ENCODE measurements at regions not wholly inside any gene's neighbourhood (a gene's known extent, or its start where the extent isn't known, plus 50 kb on each side); places are given as distances from the start of the nearest gene placed in this dataset.
A peak's percentile ranks its signal among the peaks of the same experiment; 100 is the strongest.
"Not testable (repeated sequence)": the region's sequence is repeated elsewhere in the genome, so short reads cannot be mapped to it uniquely, and the experiment has no call there.

DNA sequence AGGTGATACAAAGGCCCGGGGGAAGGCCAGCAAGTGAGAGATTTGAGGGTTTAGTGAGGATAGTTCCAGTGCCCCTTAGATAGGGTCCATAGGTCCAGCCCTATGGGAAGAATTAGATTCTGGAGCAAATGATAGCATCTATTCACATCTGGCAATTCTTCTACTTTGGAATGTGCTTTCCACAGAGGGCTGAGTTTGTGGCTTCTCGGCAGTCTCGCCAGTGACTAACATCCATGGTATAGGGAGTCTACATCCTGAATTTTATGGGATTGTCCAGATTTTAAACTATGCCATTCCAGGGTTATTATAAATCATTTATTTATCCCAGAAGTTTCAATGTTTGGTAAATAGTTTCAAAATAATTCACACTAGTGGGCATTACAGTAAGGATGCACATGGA lies 207.3 kb upstream of the ADO start:
- no peak for DNase-seq

DNA sequence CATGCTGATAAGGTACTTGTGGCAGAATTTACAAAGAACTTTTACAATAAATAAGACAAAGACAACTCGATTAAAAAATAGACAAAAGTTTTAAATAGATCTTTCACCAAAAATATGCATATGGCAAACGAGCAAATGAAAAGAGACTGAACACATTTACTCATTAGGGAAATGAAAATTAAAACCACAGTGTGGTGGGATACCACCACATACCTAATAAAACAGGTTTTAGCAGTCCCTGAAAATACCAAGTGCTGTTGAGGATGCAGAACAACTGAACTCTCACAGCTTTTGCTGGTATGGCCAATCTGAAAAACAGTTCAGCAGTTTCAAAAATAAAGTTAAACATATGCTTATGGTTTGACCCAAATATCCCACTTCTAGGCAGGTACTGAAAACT lies 205.4 kb upstream of the ADO start:
- DNase-seq: no peak

DNA sequence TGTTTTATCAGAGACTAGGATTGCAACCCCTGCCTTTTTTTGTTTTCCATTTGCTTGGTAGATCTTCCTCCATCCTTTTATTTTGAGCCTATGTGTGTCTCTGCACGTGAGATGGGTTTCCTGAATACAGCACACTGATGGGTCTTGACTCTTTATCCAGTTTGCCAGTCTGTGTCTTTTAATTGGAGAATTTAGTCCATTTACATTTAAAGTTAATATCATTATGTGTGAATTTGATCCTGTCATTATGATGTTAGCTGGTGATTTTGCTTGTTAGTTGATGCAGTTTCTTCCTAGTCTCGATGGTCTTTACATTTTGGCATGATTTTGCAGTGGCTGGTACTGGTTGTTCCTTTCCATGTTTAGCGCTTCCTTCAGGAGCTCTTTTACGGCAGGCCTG lies 198.0 kb upstream of the ADO start:
- not testable (repeated sequence) for DNase-seq

DNA sequence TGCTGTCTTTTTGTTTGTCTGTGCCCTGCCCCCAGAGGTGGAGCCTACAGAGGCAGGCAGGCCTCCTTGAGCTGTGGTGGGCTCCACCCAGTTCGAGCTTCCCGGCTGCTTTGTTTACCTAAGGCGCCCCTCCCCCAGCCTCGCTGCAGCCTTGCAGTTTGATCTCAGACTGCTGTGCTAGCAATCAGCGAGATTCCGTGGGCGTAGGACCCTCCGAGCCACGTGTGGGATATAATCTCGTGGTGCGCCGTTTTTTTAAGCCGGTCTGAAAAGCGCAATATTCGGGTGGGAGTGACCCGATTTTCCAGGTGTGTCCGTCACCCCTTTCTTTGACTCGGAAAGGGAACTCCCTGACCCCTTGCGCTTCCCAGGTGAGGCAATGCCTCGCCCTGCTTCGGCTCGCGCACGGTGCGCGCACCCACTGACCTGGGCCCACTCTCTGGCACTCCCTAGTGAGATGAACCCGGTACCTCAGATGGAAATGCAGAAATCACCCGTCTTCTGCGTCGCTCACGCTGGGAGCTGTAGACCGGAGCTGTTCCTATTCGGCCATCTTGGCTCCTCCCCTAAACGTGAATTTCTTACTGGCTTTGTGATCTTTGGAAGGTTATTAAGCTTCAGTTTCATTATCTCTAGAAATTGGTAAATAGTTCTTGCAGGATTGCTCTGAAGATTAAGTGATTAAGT lies 196.2 kb upstream of the ADO start:
- DNase-seq: not testable (repeated sequence)

DNA sequence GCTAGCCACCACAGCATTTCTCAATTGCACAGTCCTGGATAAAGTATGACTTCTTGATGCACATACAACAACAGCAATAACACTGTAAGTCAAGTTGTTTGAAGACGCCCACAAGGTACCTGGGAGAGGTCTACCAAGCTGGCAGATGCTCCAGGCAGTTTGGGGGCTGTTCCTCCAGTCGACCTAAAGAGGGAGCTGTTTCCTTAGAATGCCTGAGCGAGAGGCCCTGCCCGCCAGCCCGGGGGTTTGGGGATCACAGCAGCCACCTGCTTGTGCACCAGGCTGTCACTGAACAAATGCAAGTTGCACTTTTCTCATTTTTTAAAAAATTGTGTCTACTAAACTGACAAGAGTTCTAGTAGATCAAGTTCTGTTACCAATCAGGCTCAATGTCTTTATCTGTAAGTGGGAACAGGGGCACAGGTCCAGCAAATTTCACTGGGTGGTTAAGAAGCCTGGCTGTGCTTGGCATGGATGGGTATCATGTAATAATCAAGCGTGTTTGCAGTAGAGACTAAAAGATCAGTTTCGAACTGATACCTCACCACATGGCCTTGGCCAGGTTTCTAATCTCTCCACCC lies 193.8 kb upstream of the ADO start:
- DNase-seq: peak; percentile 62

DNA sequence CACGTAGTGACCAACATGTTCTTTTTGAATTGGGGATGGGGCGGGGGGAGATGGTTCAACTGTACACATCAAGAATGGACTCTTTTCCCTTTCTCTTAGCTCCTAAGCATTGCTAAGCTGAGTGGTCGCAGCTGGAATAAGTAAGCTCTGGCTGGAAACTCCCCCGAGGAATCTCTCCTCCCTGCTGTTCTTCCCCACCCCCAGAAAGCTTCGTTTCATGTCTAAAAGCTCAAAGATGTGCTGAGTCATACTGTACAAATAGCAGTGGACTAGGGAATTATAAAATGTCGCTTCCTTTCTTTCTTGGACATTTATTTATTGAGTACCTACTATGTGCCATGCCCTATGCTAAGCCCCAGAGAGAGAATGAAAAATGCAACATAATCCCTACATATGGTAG lies 191.1 kb upstream of the ADO start:
- peak; percentile 71 for DNase-seq

DNA sequence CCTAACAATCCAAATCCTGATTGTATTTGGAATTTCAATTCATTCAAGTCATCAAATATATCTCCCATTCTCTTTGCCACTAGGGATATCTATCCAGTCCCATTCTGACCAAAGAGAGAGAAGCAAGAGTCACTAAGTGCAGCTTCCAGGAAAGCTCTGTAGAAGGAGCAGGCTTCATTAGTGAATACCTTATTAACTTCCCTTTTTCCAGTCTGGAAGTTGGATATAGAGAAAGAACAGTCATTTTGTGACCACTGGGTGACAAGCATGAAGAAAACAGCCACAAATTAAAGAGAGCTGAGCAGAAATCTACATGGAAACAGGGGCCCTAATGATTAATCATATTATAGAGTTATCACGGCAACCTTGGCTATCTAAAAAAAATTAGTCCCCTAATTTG lies 190.7 kb upstream of the ADO start:
- no peak for DNase-seq

DNA sequence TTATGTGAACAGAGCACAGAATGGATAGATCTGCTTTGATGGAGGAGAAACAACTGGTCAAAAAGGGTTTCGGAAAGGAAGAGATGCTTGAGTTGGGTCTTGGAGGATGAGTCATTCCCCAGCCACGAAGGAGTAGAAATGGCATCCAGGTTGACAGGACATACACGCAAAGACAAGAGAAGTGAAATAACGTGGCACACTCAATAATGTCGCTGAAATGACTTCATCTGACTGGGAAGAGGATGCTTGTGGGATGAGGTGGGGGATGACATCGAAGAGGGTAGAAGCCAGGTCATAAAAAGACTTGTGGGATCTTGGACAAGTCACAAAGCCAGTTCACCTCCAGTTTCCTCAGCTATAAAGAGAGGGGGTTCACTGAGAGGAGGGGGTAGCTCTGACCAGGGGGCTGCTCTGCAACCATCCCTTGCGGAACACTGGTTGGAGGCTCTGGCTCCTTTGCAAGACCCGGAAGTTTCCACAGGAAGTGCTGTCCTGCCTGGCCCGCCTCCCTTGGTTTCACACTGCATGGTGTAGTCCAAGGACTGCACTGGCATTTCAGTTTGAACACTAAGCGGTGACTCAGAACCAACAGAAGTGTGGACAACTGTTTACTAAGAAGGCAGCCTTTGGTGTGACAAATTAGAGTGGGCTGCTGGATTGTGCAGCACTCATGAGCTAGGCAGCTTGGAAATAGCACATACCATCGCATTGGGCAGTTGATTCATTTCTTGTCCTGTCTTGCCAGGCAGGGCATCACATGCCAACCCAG lies 189.9 kb upstream of the ADO start:
- DNase-seq: peak; percentile 95

DNA sequence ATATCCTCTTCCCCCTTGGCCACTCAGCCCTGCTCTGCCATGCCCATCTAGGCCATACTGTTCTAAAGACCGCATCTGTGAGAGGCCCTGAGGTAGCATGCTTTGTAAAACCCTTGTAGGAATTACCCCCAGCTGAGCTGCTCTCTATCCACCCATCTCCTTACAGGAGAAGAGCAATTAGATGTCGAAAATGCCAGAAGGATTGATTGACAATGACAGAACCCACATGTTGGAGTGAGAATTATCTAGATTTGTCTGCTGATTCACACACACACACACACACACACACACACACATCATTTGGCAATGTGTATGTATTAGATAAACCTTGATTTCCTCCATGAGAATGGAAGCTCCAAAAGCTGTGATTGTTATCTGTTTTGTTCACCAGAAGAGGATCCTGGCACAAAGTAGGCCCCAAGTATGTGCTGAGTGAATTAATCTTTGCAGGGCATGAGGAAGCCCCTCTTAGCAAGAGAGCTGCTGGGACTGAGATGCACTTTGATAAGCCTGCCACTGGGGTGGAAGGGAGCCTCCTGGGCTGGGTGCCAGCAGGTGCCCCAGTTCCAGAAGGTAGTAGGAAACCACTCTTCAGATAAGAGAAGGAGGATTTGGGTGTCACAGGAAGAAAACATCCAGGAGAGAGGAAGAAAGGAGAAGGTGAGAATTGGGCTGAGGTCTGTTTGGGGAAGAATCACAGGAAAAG lies 187.5 kb upstream of the ADO start:
- DNase-seq: no peak

DNA sequence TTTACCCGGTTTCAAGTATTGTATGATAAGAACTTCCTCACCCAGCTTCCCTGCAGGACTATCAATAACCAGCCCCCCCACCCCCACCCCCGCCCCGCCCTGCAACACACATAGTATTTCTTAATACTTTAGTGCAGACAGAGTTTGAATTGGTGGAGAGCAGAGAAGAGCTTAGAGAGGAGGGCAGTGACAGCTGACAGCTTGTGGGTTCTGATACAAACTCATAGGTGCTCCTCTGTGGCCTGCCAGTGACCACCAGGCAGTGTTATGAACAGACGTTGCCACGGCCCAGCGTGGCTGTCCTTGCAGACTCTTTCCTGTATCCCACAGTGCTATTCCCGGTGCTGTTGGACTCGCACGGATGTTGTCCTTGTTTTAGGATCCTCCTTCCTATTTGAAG lies 186.9 kb upstream of the ADO start:
- DNase-seq: no peak

DNA sequence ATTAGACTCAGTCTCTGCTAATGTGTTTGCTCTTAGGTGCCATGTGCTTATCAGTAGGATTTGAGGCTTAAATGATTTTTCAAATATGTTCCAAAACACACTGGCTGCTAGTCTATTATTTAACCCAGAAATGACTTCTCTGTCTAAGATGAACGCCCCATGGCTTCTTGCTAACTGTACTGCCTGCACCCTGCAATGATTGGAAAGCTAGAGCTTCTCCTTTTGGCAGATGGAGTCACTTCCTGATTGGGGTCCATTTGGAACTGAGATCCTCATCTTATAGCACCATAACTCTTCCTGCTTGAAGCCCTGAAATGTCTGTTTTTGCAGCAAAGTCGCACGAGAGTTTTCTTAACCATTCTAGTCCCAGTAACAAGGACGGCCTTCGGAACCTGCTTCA lies 186.5 kb upstream of the ADO start:
- DNase-seq: peak; percentile 78

DNA sequence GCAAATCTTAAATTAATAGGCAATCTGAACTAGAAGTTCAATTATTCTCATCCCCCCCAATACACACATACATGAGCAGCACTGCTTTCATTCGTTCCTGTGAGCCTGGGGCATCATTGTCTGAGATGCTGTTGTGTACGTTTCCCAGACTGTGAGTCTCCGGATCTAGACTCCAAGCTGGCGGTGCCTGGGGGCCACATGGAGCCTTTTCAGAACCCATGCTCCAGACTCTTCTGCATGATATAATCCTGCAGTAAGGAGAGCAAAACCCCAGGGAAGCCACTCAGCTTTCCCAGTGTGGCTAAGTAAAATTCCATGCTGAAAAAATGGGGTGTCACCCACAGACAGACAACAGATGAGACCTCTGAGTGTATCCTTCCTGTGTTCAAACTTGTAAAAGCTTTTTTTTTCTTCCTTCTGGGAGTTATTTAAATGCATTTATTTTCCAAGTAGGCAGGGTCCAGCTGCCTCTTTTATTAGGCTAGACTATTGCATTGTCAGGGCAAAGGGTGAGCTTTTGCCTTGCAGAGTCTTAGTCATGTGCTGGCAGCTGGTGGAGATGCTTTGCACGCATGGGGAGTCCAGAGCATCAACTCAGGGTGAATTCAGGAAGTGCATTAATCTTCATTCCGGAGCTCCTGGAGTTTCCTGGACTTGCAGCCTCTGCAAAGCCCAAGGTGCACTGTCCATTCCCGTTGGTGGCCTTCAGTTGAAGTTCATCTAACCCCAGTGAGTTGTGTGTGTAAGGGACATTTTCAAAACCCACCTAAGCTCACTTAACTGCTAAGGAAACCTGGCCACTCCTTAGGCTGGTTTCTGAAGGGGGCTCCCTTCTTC lies 185.7 kb upstream of the ADO start:
- peak; percentile 89 for DNase-seq

DNA sequence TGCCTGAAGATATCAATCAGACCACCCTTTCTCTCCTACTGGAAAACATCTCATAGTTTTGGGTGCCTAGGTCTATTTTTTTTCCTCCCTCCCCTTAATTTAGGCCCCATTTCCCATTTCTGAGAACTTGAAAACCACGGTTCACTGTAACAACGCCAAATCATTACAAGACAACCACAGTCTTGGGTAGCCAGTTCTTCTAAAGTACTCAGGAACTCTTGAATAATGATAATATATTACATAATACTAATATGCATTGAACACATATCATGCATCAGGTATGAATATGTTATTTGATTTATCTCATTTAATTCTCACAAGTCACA lies 185.1 kb upstream of the ADO start:
- peak; percentile 69 for DNase-seq

DNA sequence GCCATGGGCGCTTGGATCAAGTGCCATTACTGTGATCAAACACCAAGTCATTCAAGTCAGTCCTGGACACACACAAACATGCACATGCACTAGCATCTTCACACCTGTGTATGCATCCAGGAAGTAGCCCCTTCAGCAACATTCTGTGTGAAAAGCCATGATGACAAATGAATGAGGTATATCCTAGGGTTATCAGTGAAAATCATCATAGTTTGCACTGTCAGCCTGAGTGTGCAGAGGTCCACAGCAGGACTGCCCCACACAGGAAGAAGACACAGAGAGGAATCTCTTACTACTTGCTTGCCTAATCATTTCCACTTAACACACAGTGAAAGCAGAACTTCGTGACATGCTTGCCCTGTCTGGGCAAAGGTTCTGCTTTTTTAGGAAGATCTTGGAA lies 184.0 kb upstream of the ADO start:
- DNase-seq: peak; percentile 94

DNA sequence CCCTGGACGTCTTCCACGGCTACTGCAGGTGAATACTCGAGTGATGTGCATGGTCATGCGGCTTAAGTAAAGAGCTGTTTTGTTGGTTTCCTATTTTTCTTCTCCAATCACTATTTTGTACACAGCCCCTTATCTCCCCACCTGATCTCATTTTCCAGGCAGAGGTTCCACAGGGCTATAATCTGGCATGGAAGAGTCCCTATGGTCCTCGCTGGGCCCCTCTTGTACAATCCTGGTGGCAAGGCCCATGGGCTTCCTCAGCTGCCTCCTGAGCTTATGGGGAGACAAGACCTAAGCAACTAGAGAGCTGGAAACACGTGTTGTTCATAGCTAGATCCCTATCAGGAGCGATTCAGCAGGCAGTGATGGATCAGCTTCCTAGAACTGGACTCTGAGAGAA lies 181.3 kb upstream of the ADO start:
- no peak for DNase-seq

DNA sequence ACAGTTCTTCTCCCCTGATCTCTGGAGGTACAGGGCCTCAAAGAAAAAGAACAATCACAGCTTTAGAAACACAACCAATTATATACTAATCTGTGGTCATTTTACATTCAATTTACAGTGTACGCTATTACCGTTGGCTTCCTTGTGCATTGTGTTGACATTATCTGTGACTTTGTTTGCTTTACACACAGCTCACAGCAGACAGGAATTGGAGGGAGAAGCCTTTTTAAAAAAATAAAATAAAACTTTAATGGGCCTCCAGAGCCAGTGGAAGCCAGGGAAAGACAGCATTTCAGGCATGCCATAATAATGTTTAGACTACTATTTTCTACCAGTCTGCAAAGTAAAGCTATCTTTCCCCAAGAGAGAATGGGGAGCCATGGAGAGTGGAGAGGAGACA lies 179.0 kb upstream of the ADO start:
- DNase-seq: no peak

DNA sequence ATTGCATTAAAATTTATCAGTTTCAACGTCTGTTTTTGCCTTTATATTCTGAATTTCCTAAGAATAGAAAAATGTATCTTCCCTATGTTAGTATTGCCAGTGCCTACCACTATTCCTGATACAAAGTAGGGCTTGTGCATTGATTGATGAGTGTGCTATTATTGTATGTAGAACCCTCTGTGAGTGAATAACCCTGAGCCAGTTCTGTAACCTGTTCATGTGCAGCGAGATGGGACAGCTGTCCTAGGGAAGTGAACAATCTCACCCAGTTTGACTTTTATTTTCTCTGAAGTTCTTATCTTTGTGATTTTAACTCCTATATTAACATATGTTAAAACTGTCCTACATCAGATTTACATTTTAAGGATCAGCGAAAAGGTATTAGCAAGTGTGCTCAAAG lies 178.4 kb upstream of the ADO start:
- no peak for DNase-seq

DNA sequence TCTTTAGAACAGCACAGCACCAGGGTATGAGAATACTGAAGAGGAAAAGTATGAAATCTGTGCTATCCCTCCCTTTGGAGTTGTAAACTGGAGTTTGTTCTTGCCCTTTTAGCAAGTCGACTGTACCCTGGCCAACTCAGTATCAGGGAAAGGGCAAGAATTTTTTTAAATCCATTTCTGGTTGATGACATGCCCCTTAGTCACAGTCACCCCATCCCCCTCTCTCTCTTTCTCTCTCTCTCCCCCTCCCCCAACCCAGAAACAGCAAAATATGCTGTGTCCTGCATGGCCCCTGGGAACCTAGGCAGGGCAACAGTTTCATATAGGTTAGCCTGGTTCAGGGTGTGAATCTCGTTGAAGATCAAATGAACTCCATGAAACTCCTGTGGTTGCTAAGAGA lies 177.7 kb upstream of the ADO start:
- DNase-seq: no peak

DNA sequence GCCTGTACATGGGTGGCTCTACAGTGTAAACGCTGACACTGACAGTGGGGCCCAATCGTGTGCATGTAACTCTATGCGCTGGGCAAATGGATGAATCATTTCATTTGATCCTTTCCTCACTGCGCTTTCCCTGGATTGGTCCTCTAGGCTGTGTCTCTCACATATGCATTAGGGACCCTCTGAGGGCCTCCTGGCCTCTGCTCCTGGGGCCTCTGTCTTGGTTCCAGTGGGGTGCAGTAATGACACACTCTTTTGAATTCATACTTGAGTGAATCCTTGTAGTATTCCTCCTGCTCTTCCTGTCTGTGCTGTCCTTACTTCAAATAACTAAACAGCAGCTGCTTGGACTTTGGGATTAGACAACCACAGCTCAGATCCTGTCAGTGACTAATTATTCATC lies 176.5 kb upstream of the ADO start:
- DNase-seq: no peak

DNA sequence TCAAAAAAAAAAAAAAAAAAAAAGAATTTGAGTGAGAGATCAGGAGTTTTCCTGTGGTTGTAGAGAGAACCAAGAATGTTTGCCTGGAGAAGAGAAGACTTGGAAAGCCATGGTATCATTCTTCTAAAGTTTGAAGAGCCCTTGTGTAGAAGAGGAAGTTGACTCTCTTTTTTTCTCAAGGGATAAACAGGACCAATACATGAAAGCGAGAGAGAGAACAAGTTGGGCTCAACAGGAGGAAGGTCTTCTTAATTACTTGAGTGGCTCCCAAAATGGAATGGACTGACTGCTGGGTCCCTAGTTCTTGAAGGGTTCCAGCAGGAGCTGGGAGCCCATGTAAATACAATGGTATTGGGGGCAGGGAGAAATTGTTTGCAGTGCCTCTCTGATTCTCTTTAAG lies 173.3 kb upstream of the ADO start:
- DNase-seq: no peak

DNA sequence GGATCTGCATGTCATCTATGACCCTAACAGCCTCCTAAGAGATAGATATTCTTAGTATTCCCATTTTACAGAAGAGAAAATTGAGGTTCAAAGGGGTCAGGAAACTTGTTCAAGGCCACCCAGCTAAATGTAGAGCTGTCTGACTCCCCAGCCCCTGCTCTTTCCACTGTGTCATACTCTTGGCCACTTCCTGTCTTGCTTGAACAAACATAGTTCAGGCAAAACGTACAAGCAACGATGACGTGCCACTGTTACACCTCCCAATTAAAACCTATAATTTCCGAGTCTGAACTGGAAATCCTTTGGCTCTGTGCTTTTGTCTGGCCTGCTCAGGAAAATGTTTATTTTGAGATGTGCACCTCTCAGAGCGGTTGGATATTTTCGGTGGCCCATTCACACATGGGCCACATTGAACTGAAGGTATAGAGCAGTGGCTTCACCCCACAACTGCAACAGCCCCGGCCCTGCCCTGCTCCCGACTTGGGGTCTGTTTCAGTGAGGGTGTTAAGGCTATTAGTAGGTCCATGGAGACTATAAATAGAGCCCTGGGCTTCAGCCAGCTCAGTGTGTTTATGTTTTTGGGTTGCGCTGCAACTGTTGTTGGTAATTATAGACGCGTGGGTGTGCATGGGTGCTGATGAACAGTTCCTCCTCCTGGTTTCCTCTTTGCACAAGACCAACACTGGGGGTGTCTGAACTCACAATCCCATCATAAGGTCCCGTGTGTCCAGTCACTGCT lies 172.3 kb upstream of the ADO start:
- peak; percentile 96 for DNase-seq

DNA sequence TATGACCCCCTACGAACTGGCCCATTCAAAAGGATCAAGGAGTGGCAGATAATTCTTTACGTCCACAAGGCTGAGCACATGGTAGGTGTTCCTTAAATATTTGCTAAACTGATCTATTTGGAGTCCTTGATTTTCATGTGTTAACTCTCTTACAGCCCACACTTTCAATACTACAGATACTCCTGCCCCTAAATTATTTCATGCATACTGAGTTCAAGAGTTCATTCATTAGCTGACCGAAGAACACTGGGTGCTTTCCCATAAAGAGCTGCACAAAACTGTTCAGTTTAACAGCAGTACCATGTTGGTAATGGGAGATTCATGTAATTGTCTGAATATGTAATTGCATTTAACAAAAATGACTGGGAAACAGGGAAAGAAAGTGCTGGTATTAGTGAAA lies 170.5 kb upstream of the ADO start:
- DNase-seq: no peak

All from inflammatory macrophage treated with lipopolysaccharide for 4 hours (primary cell).